HG02588 (cell line): ENCODE measurements at regions not wholly inside any gene's neighbourhood (a gene's known extent, or its start where the extent isn't known, plus 50 kb on each side); places are given as distances from the start of the nearest gene placed in this dataset.
"Not testable (repeated sequence)": the region's sequence is repeated elsewhere in the genome, so short reads cannot be mapped to it uniquely, and the experiment has no call there.

Experiments used
- ATAC-seq: cut with Tn5 transposase; IDR thresholded peaks from one replicate; pipeline ENCODE4 v1.9.1; 2021; ENCODE audit warnings: mild to moderate bottlenecking, moderate library complexity; ENCODE audit not compliant: unreplicated experiment

- ATAC-seq: no peak
Measured at GRCh38 chr3:14252321-14253021, 73.9 kb downstream of the LSM3 start.

- ATAC-seq: no peak
Measured at GRCh38 chr3:14253022-14253706, 74.5 kb downstream of the LSM3 start.

- no peak for ATAC-seq
Measured at GRCh38 chr3:14253707-14254382, 75.2 kb downstream of the LSM3 start.

- no peak for ATAC-seq
Measured at GRCh38 chr3:14254812-14255702, 76.4 kb downstream of the LSM3 start.

GRCh38 chr3:14256046-14256445 is 77.4 kb downstream of the LSM3 start:
- no peak for ATAC-seq

- ATAC-seq: no peak
Measured at GRCh38 chr3:14256561-14257342, 78.1 kb downstream of the LSM3 start.

- no peak for ATAC-seq
Measured at GRCh38 chr3:14258906-14259904, 80.6 kb downstream of the LSM3 start.

GRCh38 chr3:14260463-14260862 is 81.8 kb downstream of the LSM3 start:
- ATAC-seq: no peak

GRCh38 chr3:14261229-14261628 is 82.6 kb downstream of the LSM3 start:
- ATAC-seq: no peak

- no peak for ATAC-seq
Measured at GRCh38 chr3:14262212-14262611, 83.6 kb downstream of the LSM3 start.

- no peak for ATAC-seq
Measured at GRCh38 chr3:14262867-14263266, 84.2 kb downstream of the LSM3 start.

- ATAC-seq: no peak
Measured at GRCh38 chr3:14263317-14264005, 84.8 kb downstream of the LSM3 start.

GRCh38 chr3:14265246-14265962 is 86.8 kb downstream of the LSM3 start:
- no peak for ATAC-seq

- ATAC-seq: no peak
Measured at GRCh38 chr3:14266361-14266760, 87.7 kb downstream of the LSM3 start.

- ATAC-seq: no peak
Measured at GRCh38 chr3:14267976-14268375, 89.4 kb downstream of the LSM3 start.

GRCh38 chr3:14268897-14269296 is 90.3 kb downstream of the LSM3 start:
- ATAC-seq: no peak

- not testable (repeated sequence) for ATAC-seq
Measured at GRCh38 chr3:14272041-14272958, 93.7 kb downstream of the LSM3 start.
